NCI-H2196 (cell line): ENCODE measurements at regions not wholly inside any gene's neighbourhood (a gene's known extent, or its start where the extent isn't known, plus 50 kb on each side); places are given as distances from the start of the nearest gene placed in this dataset.
A peak's percentile ranks its signal among the peaks of the same experiment; 100 is the strongest.

ENCODE experiments used
- DNase-seq: peaks from one replicate; lab custom pipeline; 2025; ENCODE audit not compliant: unreplicated experiment; lab: John Stamatoyannopoulos, UW

- DNase-seq, result no peak
Observed at GRCh38 chr6:164838068-164838615, 471.3 kb downstream of the C6orf118 start.

- no peak for DNase-seq
Observed at GRCh38 chr6:164836486-164836885, 472.9 kb downstream of the C6orf118 start.

- DNase-seq, result no peak
Observed at GRCh38 chr6:164832410-164832809, 477.0 kb downstream of the C6orf118 start.

GRCh38 chr6:164827537-164827936 is 481.9 kb downstream of the C6orf118 start:
- no peak for DNase-seq

- no peak for DNase-seq
Observed at GRCh38 chr6:164826831-164827468, 482.5 kb downstream of the C6orf118 start.

- DNase-seq, result no peak
Observed at GRCh38 chr6:164825386-164825785, 484.0 kb downstream of the C6orf118 start.

- DNase-seq, result no peak
Observed at GRCh38 chr6:164817662-164818061, 491.7 kb downstream of the C6orf118 start.

GRCh38 chr6:164812706-164813105 is 496.7 kb downstream of the C6orf118 start:
- no peak for DNase-seq

- DNase-seq, result no peak
Observed at GRCh38 chr6:164807125-164807524, 502.3 kb downstream of the C6orf118 start.

- no peak for DNase-seq
Observed at GRCh38 chr6:164795056-164795815, 514.2 kb downstream of the C6orf118 start.

- DNase-seq, result no peak
Observed at GRCh38 chr6:164792666-164793065, 516.7 kb downstream of the C6orf118 start.

GRCh38 chr6:164791498-164791897 is 517.9 kb downstream of the C6orf118 start:
- DNase-seq, result no peak

GRCh38 chr6:164763788-164764187 is 545.6 kb downstream of the C6orf118 start:
- no peak for DNase-seq

- DNase-seq, result no peak
Observed at GRCh38 chr6:164757451-164757850, 552.0 kb downstream of the C6orf118 start.

- no peak for DNase-seq
Observed at GRCh38 chr6:164756723-164757122, 552.7 kb downstream of the C6orf118 start.

- DNase-seq, result no peak
Observed at GRCh38 chr6:164756142-164756541, 553.3 kb downstream of the C6orf118 start.

- DNase-seq, result no peak
Observed at GRCh38 chr6:164753517-164753916, 555.9 kb downstream of the C6orf118 start.

GRCh38 chr6:164751395-164751794 is 558.0 kb downstream of the C6orf118 start:
- no peak for DNase-seq

- no peak for DNase-seq
Observed at GRCh38 chr6:164750128-164750527, 559.3 kb downstream of the C6orf118 start.

- peak; percentile 20 for DNase-seq
Observed at GRCh38 chr6:164749221-164750064, 560.0 kb downstream of the C6orf118 start.

- DNase-seq, result no peak
Observed at GRCh38 chr6:164744301-164744700, 565.1 kb downstream of the C6orf118 start.
